Breast epithelium (tissue), 4 donors: ENCODE measurements at regions not wholly inside any gene's neighbourhood (a gene's known extent, or its start where the extent isn't known, plus 50 kb on each side); places are given as distances from the start of the nearest gene placed in this dataset.

Source experiments
- DNase-seq, 2 donors: peaks; one replicate each; pipeline ENCODE4 v3.0.0-alpha.2; 2019; ENCODE audit warnings: low spot score in 2 of 2
- H3K27ac ChIP-seq, 2 donors: fragments of 200-600 bp; sonication (generic) in 1 of 2; one replicate each; pipeline ENCODE4 v1.5.1; 2016 to 2019; ENCODE audit warnings: mild to moderate bottlenecking in 1 of 2
- H3K27me3 ChIP-seq, 2 donors: fragments of 200-600 bp; sonication (generic) in 1 of 2; one replicate each; pipeline versions ENCODE4 v1.5.1 to v1.6.0; 2017 to 2019; ENCODE audit warnings: control low read depth in 1 of 2, mild to moderate bottlenecking in 1 of 2
- H3K36me3 ChIP-seq: fragments of 200-600 bp; one replicate; pipeline ENCODE4 v1.5.1; 2019
- H3K4me1 ChIP-seq, 2 donors: fragments of 200-600 bp; sonication (generic); one replicate each; pipeline ENCODE4 v1.5.1; 2016 to 2019; ENCODE audit warnings: control low read depth in 1 of 2
- H3K4me3 ChIP-seq, 3 donors: fragments of 200-600 bp; sonication (generic); 1 replicate in 2 of 3; 2 replicates in 1 of 3; pipeline ENCODE4 v1.5.1; 2016 to 2019; ENCODE audit warnings: mild to moderate bottlenecking in 3 of 3, moderate library complexity in 2 of 3
- H3K9me3 ChIP-seq, 2 donors: fragments of 200-600 bp; sonication (generic) in 1 of 2; one replicate each; pipeline ENCODE4 v1.5.1; 2016 to 2019; ENCODE audit warnings: control low read depth in 1 of 2
- CTCF ChIP-seq, 3 donors: fragments of 450-650 bp; IDR thresholded peaks; one replicate each; pipeline ENCODE4 v1.5.1; 2016 to 2017; ENCODE audit warnings: antibody characterized with exemption in 3 of 3, mild to moderate bottlenecking in 3 of 3, moderate library complexity in 3 of 3
- POLR2A ChIP-seq: fragments of 450-650 bp; IDR thresholded peaks from one replicate; pipeline ENCODE4 v1.6.1; 2016; ENCODE audit warnings: antibody characterized with exemption, mild to moderate bottlenecking, moderate library complexity
- POLR2AphosphoS5 ChIP-seq, 3 donors: sonication (generic); formaldehyde crosslinking; IDR thresholded peaks; one replicate each; pipeline ENCODE4 v1.6.1; 2017; ENCODE audit warnings: antibody characterized with exemption in 3 of 3
- intact Hi-C: fragments of 100-400 bp; cut with DNase I; formaldehyde crosslinking; loops from one replicate; pipeline ENCODE4 v1.15.1; 2023; ENCODE audit warnings: low total_unique reads

- no peaks in the 10 kb centered on the region for H3K36me3 ChIP-seq
- TF ChIP-seq POLR2A (no peak), POLR2AphosphoS5 (IDR thresholded peaks at IDR 0.05) (no peak), CTCF (IDR thresholded peaks at IDR 0.05) (no peak)
- H3K4me1 ChIP-seq: no peaks in the 10 kb centered on the region
- DNase-seq: no peak
- no peak overlapping the region for H3K27ac ChIP-seq
- peaks cover 0 to 14% of the 10 kb centered on the region in 2 donors for H3K27me3 ChIP-seq
- no peaks in the 10 kb centered on the region for H3K9me3 ChIP-seq
- intact Hi-C loops: no loop called here
- H3K4me3 ChIP-seq: no peak overlapping the region
Measured at GRCh38 chr6:169934699-169935347, 183.4 kb downstream of the ERMARD start.

- peak; percentile 39 to 76 for DNase-seq
- H3K27ac ChIP-seq: no peak overlapping the region
- intact Hi-C loops: no loop called here
Measured at GRCh38 chr6:169933839-169934698, 182.6 kb downstream of the ERMARD start.

GRCh38 chr6:169933251-169933821 is 181.9 kb downstream of the ERMARD start:
- TF ChIP-seq POLR2AphosphoS5 (IDR thresholded peaks at IDR 0.05) (no peak), CTCF (IDR thresholded peaks at IDR 0.05) (no peak), POLR2A (no peak)
- intact Hi-C loops: no loop called here
- Histone ChIP-seq H3K27me3 (peaks cover 0 to 10% of the 10 kb centered on the region in 2 donors), H3K4me1 (no peaks in the 10 kb centered on the region), H3K4me3 (no peak overlapping the region), H3K27ac (no peak overlapping the region), H3K9me3 (no peaks in the 10 kb centered on the region), H3K36me3 (no peaks in the 10 kb centered on the region)
- DNase-seq: peak in 1 of 2 donors; percentile 44

More at GRCh38 chr6:169933839-169934698, 182.6 kb downstream of the ERMARD start:
- no peaks in the 10 kb centered on the region for H3K9me3 ChIP-seq
- no peaks in the 10 kb centered on the region for H3K4me1 ChIP-seq
- TF ChIP-seq POLR2AphosphoS5 (IDR thresholded peaks at IDR 0.05) (peak; percentile 15 to 38 (median 35)), CTCF (IDR thresholded peaks at IDR 0.05) (no peak)
- H3K36me3 ChIP-seq: no peaks in the 10 kb centered on the region
- no peak overlapping the region for H3K4me3 ChIP-seq
- peaks cover 0 to 10% of the 10 kb centered on the region in 2 donors for H3K27me3 ChIP-seq

- H3K36me3 ChIP-seq: no peaks in the 10 kb centered on the region
- no peak overlapping the region for H3K4me3 ChIP-seq
- no peak for DNase-seq
- no peak for TF ChIP-seq POLR2AphosphoS5 (IDR thresholded peaks at IDR 0.05)
- no peak for TF ChIP-seq CTCF (IDR thresholded peaks at IDR 0.05)
- no peak for TF ChIP-seq POLR2A
- intact Hi-C loops: no loop called here
- no peaks in the 10 kb centered on the region for H3K4me1 ChIP-seq
- H3K27me3 ChIP-seq: peaks cover 0 to 3% of the 10 kb centered on the region in 2 donors
- no peaks in the 10 kb centered on the region for H3K9me3 ChIP-seq
- H3K27ac ChIP-seq: no peak overlapping the region
Measured at GRCh38 chr6:169932491-169932890, 181.1 kb downstream of the ERMARD start.

GRCh38 chr6:169931261-169931660 is 179.8 kb downstream of the ERMARD start:
- intact Hi-C loops: no loop called here
- no peaks in the 10 kb centered on the region for H3K36me3 ChIP-seq
- no peaks in the 10 kb centered on the region for H3K27me3 ChIP-seq
- H3K4me1 ChIP-seq: no peaks in the 10 kb centered on the region
- H3K27ac ChIP-seq: no peak overlapping the region
- no peaks in the 10 kb centered on the region for H3K9me3 ChIP-seq
- no peak for DNase-seq
- H3K4me3 ChIP-seq: no peak overlapping the region
- TF ChIP-seq POLR2A (no peak), CTCF (IDR thresholded peaks at IDR 0.05) (no peak), POLR2AphosphoS5 (IDR thresholded peaks at IDR 0.05) (no peak)
